ENCODE measurements at regions not wholly inside any gene's neighbourhood (a gene's known extent, or its start where the extent isn't known, plus 50 kb on each side); places are given as distances from the start of the nearest gene placed in this dataset.
A peak's percentile ranks its signal among the peaks of the same experiment; 100 is the strongest.
"Not testable (repeated sequence)": the region's sequence is repeated elsewhere in the genome, so short reads cannot be mapped to it uniquely, and the experiment has no call there.

GRCh38 chr3:110006913-110007312 lies 669.6 kb upstream of the DPPA4 start:
- no peaks in the 10 kb centered on the region for H3K9me3 ChIP-seq
- no peak for DNase-seq
- WGBS, 2 donors = 87 to 90% methylated on average over 3 of the region's 3 CpGs
- TF ChIP-seq CTCF (IDR thresholded peaks at IDR 0.05) = no peak
- TF ChIP-seq POLR2A (IDR thresholded peaks at IDR 0.05) = no peak
- H3K27ac ChIP-seq = no peak overlapping the region
- intact Hi-C loops (cut with DNase I) = no loop called here
- peaks cover 4 to 7% of the 10 kb centered on the region in 2 donors for H3K4me1 ChIP-seq
- no peaks in the 10 kb centered on the region for H3K27me3 ChIP-seq
- H3K4me3 ChIP-seq (replicated peaks in 1 of 3) = no peak overlapping the region
- H3K36me3 ChIP-seq = no peaks in the 10 kb centered on the region

- WGBS, 2 donors = 88 to 92% methylated on average over 4 of the region's 4 CpGs
- no peaks in the 10 kb centered on the region for H3K36me3 ChIP-seq
Measured at GRCh38 chr3:110015231-110015963, 678.1 kb upstream of the DPPA4 start.

GRCh38 chr3:110016235-110016815 lies 679.0 kb upstream of the DPPA4 start:
- Histone ChIP-seq H3K36me3 (no peaks in the 10 kb centered on the region), H3K27ac (peak overlapping the region; percentile 63 to 75 (median 68)), H3K4me3 (replicated peaks in 1 of 3) (no peak overlapping the region), H3K27me3 (no peaks in the 10 kb centered on the region), H3K4me1 (peaks cover 25% of the 10 kb centered on the region in 2 donors), H3K9me3 (no peaks in the 10 kb centered on the region)
- intact Hi-C loops (cut with DNase I) = no loop called here
- WGBS, 2 donors = 7 to 15% methylated on average over 3 of the region's 3 CpGs
- DNase-seq = peak; percentile 86 to 87
- TF ChIP-seq CTCF (IDR thresholded peaks at IDR 0.05) (no peak), POLR2A (IDR thresholded peaks at IDR 0.05) (no peak)

More at GRCh38 chr3:110015231-110015963, 678.1 kb upstream of the DPPA4 start:
- no peaks in the 10 kb centered on the region for H3K27me3 ChIP-seq
- intact Hi-C loops (cut with DNase I) = no loop called here
- no peak overlapping the region for H3K4me3 ChIP-seq (replicated peaks in 1 of 3)
- peak overlapping the region; percentile 0 to 68 (median 66) for H3K27ac ChIP-seq
- peaks cover 25% of the 10 kb centered on the region in 2 donors for H3K4me1 ChIP-seq
- no peak for DNase-seq
- TF ChIP-seq POLR2A (IDR thresholded peaks at IDR 0.05) (no peak), CTCF (IDR thresholded peaks at IDR 0.05) (no peak)
- no peaks in the 10 kb centered on the region for H3K9me3 ChIP-seq

GRCh38 chr3:110017304-110017703 lies 680.0 kb upstream of the DPPA4 start:
- H3K9me3 ChIP-seq = no peaks in the 10 kb centered on the region
- no peaks in the 10 kb centered on the region for H3K27me3 ChIP-seq
- DNase-seq = no peak
- H3K36me3 ChIP-seq = no peaks in the 10 kb centered on the region
- peak overlapping the region in 2 of 3 donors; percentile 63 to 75 for H3K27ac ChIP-seq
- TF ChIP-seq POLR2A (IDR thresholded peaks at IDR 0.05) (no peak), CTCF (IDR thresholded peaks at IDR 0.05) (no peak)
- H3K4me3 ChIP-seq (replicated peaks in 1 of 3) = no peak overlapping the region
- peaks cover 25% of the 10 kb centered on the region in 2 donors for H3K4me1 ChIP-seq
- intact Hi-C loops (cut with DNase I) = no loop called here

GRCh38 chr3:110021659-110022058 lies 684.3 kb upstream of the DPPA4 start:
- H3K36me3 ChIP-seq = no peaks in the 10 kb centered on the region
- intact Hi-C loops (cut with DNase I) = no loop called here
- no peaks in the 10 kb centered on the region for H3K27me3 ChIP-seq
- H3K4me1 ChIP-seq = peaks cover 13 to 16% of the 10 kb centered on the region in 2 donors
- TF ChIP-seq POLR2A (IDR thresholded peaks at IDR 0.05) = no peak
- no peak for TF ChIP-seq CTCF (IDR thresholded peaks at IDR 0.05)
- 90% methylated on average over 1 of the region's 1 CpG for whole genome bisulfite sequencing, 2 donors
- no peaks in the 10 kb centered on the region for H3K9me3 ChIP-seq
- no peak for DNase-seq
- no peak overlapping the region for H3K27ac ChIP-seq
- H3K4me3 ChIP-seq (replicated peaks in 1 of 3) = no peak overlapping the region

- H3K27me3 ChIP-seq; intact Hi-C loops (cut with DNase I); H3K36me3 ChIP-seq; H3K4me1 ChIP-seq; H3K4me3 ChIP-seq (replicated peaks in 1 of 3); DNase-seq; H3K27ac ChIP-seq; H3K9me3 ChIP-seq: not testable (repeated sequence)
- 89 to 96% methylated on average over 1 of the region's 1 CpG for WGBS, 2 donors
Measured at GRCh38 chr3:110023022-110023421, 685.7 kb upstream of the DPPA4 start.
